SJCRH30 (cell line): ENCODE measurements at regions not wholly inside any gene's neighbourhood (a gene's known extent, or its start where the extent isn't known, plus 50 kb on each side); places are given as distances from the start of the nearest gene placed in this dataset.
"Not testable (repeated sequence)": the region's sequence is repeated elsewhere in the genome, so short reads cannot be mapped to it uniquely, and the experiment has no call there.

Source experiments
- DNase-seq, 2 experiments: peaks; one replicate each; pipeline ENCODE4 v3.0.0-alpha.2; 2015 to 2020
- H3K27ac ChIP-seq: fragments of 250-450 bp; sonication (Bioruptor Pico); 2 replicates; pipeline ENCODE4 v1.5.1; 2020; ENCODE audit warnings: mild to moderate bottlenecking, moderate library complexity
- H3K27me3 ChIP-seq: fragments of 250-450 bp; sonication (Bioruptor Pico); 2 replicates; pipeline ENCODE4 v1.5.1; 2020; ENCODE audit warnings: mild to moderate bottlenecking, moderate library complexity
- H3K36me3 ChIP-seq: fragments of 250-450 bp; sonication (Bioruptor Pico); 2 replicates; pipeline ENCODE4 v1.5.1; 2020; ENCODE audit warnings: mild to moderate bottlenecking, moderate library complexity
- H3K4me1 ChIP-seq: fragments of 250-450 bp; sonication (Bioruptor Pico); 2 replicates; pipeline ENCODE4 v1.5.1; 2020; ENCODE audit warnings: mild to moderate bottlenecking, moderate library complexity
- H3K4me3 ChIP-seq: fragments of 250-450 bp; sonication (Bioruptor Pico); 2 replicates; pipeline ENCODE4 v1.5.1; 2020; ENCODE audit warnings: mild to moderate bottlenecking, moderate library complexity
- H3K9me3 ChIP-seq: fragments of 250-450 bp; sonication (Bioruptor Pico); replicated peaks from 2 replicates; pipeline ENCODE4 v1.5.1; 2020; ENCODE audit warnings: mild to moderate bottlenecking, moderate library complexity

DNA sequence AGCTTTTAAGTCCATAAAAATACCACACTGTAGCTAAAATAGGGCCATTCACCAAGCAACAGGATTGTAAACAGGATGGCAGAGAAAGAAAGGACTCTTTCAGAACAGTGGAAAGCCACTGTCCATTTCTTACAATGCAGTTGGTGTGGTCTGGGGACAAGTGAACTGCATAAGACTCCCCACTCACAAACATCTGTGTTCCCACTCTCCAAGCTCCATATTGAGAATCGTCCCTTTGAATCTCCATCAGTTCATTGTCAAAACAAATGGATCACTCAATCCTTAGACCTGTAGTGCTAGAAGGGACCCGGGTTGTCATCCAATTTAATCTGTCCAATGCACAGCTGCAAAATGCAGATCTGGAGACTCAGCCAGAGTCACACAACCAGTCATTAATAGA lies 347.4 kb upstream of the KLHL29 start:
- Histone ChIP-seq H3K27me3 (no peaks in the 10 kb centered on the region), H3K4me1 (peaks cover 6% of the 10 kb centered on the region; the same call in 1 of the 2 replicates), H3K4me3 (no peak overlapping the region), H3K36me3 (no peaks in the 10 kb centered on the region), H3K9me3 (no peaks in the 10 kb centered on the region), H3K27ac (no peak overlapping the region)
- no peak for DNase-seq

DNA sequence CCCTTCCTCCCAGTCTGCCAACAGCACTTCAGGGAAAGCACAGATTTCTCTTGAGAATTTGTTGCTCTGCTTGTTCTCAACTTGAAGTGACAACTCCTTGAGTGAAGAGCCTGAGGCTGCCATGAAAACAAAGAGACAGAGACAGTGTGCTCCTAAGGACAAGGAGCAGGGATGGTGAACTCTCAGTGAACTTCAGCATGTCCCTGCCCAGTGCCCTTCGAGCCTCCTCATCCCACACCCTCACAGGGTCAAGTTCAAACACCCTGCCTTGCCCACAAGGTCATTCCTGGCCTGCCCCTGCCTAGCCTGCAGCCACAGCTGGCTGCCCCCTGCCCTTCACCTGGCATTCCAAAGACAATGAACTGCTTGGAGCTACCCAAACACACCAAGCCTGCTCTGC lies 343.5 kb upstream of the KLHL29 start:
- H3K27me3 ChIP-seq = no peaks in the 10 kb centered on the region
- H3K36me3 ChIP-seq = no peaks in the 10 kb centered on the region
- peaks cover 9% of the 10 kb centered on the region; the same call in 1 of the 2 replicates for H3K4me1 ChIP-seq
- no peak overlapping the region for H3K27ac ChIP-seq
- H3K9me3 ChIP-seq = no peaks in the 10 kb centered on the region
- no peak for DNase-seq
- no peak overlapping the region for H3K4me3 ChIP-seq

DNA sequence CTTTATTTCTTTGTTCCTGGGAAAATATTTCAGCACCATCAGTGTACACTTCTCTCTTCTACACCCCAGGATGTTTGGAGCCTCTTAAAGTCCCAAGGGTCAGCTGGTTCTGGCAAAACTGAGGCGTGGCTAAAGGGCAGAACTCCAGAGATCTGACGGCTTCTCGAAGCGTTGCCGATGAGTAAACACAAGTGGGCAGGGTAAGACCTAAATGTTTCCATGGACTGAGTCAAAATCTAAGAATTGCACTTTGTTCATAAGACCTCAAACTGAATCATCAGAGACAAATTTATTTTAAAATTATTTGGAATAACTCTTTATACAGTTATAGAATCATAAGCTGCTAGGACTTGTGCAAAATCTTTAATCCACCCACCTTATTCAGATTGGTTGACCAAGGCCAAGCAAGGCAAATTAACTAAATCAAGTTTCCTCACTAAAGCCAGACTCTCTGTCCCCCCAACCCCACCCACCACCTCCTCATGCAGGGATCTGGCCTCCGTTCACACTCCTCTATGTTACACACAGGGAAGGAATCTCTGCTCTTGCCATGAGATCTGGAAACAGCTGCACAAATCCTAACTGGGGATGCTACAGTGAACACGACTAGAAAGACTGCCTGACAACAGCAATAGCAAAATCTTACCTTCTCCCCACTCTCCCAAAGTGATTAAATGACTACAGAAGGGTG lies 342.6 kb upstream of the KLHL29 start:
- H3K27me3 ChIP-seq = no peaks in the 10 kb centered on the region
- H3K4me3 ChIP-seq = no peak overlapping the region
- DNase-seq = peak; percentile 56 to 75
- H3K27ac ChIP-seq = no peak overlapping the region
- H3K9me3 ChIP-seq = no peaks in the 10 kb centered on the region
- H3K36me3 ChIP-seq = no peaks in the 10 kb centered on the region
- H3K4me1 ChIP-seq = peaks cover 9% of the 10 kb centered on the region; the same call in 1 of the 2 replicates

GRCh38 chr2:23050388-23050787 lies 334.6 kb upstream of the KLHL29 start:
- Histone ChIP-seq H3K9me3 (no peaks in the 10 kb centered on the region), H3K36me3 (no peaks in the 10 kb centered on the region), H3K4me1 (peaks cover 8% of the 10 kb centered on the region), H3K27ac (no peak overlapping the region), H3K27me3 (no peaks in the 10 kb centered on the region; the same call in 1 of the 2 replicates), H3K4me3 (no peak overlapping the region)
- no peak for DNase-seq

- no peaks in the 10 kb centered on the region; the same call in 1 of the 2 replicates for H3K27me3 ChIP-seq
- H3K27ac ChIP-seq = no peak overlapping the region
- no peak overlapping the region for H3K4me3 ChIP-seq
- H3K9me3 ChIP-seq = no peaks in the 10 kb centered on the region
- no peak for DNase-seq
- peaks cover 20% of the 10 kb centered on the region for H3K4me1 ChIP-seq
- no peaks in the 10 kb centered on the region for H3K36me3 ChIP-seq
Observed at GRCh38 chr2:23053601-23054000, 331.4 kb upstream of the KLHL29 start.

DNA sequence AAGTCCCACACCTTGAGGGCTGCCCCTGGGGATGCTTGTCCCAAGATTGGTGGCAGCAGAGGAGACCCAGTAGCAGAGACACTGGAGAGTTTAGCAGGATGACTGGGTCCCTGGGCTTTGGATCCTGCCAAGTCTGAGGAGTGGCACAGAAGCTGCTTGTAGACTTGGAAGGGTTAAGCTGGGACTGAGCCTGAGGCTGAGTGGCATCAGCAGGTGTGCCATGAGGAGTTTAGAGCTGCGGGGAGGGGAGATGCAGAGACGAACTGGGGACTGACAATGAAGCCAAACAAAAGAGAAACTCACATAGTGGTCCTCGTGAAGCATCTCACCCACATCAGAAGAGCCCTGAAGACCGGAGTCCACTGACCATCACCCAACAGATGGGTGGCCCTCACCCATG lies 329.7 kb upstream of the KLHL29 start:
- Histone ChIP-seq H3K4me1 (peaks cover 20% of the 10 kb centered on the region), H3K36me3 (no peaks in the 10 kb centered on the region), H3K27ac (no peak overlapping the region; the same call in 1 of the 2 replicates), H3K9me3 (no peaks in the 10 kb centered on the region), H3K4me3 (no peak overlapping the region; the same call in 1 of the 2 replicates), H3K27me3 (no peaks in the 10 kb centered on the region)
- peak; percentile 85 to 95 for DNase-seq

DNA sequence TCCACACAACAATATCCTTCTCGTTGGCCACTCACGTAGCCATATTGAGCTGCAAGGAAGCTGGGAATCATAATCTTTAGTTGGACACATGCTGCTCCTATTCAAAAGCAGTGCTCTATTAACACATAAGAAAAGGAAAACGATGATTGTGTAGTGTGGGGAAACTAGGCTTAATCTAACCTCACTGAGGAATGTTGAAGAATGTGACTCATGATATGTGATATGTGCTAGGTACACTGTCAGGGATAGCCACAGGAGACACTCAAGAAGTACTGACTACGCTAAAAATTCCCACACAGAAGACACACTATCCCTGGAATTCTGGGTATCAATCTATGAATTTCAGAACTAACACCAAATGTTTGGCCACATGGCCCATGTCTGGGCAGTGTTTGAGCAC lies 328.1 kb upstream of the KLHL29 start:
- not testable (repeated sequence) for H3K9me3 ChIP-seq, H3K36me3 ChIP-seq, H3K4me3 ChIP-seq, H3K27me3 ChIP-seq, H3K27ac ChIP-seq
- H3K4me1 ChIP-seq = peaks cover 20% of the 10 kb centered on the region
- peak in 1 of 2 experiments; percentile 23 for DNase-seq

DNA sequence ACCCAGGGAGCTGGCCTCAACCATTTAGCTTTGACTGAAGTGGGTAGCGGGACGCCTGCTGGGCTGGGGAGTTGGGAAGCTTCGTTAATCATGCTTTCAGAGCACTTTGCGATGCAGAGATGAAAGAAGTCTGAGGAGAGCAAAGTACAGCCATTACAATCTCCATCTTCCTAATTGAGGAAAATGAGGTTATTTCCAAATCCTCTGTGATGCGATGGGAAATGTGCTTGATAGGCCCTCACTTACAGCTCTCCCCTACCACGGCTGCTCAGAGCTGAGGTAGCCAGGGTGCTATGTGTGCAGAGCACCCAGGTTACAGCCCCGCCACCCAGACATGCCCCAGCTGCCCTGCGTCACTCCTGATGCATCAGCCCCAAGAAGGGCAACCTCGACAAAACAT lies 326.5 kb upstream of the KLHL29 start:
- H3K27ac ChIP-seq = no peak overlapping the region
- H3K4me1 ChIP-seq = peaks cover 20% of the 10 kb centered on the region
- H3K36me3 ChIP-seq = no peaks in the 10 kb centered on the region
- H3K9me3 ChIP-seq = no peaks in the 10 kb centered on the region
- no peak for DNase-seq
- H3K4me3 ChIP-seq = no peak overlapping the region
- H3K27me3 ChIP-seq = no peaks in the 10 kb centered on the region

DNA sequence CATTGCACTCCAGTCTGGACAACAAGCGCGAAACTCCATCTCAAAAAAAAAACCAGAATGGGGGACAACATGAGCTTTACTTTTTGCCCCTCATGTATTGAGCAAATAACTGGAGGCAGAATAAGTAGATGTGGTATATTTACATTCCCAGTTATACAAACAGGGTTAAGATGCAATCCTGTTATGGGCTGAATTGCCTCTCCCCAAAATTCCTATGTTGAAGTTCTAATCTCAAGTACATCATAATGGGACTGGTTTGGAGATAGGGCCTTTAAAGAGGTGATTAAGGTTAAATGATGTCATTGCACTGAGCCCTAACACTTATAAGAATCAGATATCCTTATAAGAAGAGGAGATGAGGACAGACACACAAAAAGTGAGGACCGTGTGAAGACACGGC lies 319.8 kb upstream of the KLHL29 start:
- Histone ChIP-seq H3K27me3 (no peaks in the 10 kb centered on the region), H3K4me3 (no peak overlapping the region), H3K36me3 (no peaks in the 10 kb centered on the region), H3K4me1 (no peaks in the 10 kb centered on the region), H3K27ac (no peak overlapping the region), H3K9me3 (peaks cover 4% of the 10 kb centered on the region; the same call in 1 of the 2 replicates)
- DNase-seq = no peak

- Histone ChIP-seq H3K27ac (no peak overlapping the region), H3K36me3 (no peaks in the 10 kb centered on the region), H3K4me3 (no peak overlapping the region), H3K4me1 (no peaks in the 10 kb centered on the region), H3K27me3 (no peaks in the 10 kb centered on the region), H3K9me3 (peaks cover 4% of the 10 kb centered on the region; the same call in 1 of the 2 replicates)
- DNase-seq = peak in 1 of 2 experiments; percentile 25
Observed at GRCh38 chr2:23065936-23066335, 319.0 kb upstream of the KLHL29 start.

DNA sequence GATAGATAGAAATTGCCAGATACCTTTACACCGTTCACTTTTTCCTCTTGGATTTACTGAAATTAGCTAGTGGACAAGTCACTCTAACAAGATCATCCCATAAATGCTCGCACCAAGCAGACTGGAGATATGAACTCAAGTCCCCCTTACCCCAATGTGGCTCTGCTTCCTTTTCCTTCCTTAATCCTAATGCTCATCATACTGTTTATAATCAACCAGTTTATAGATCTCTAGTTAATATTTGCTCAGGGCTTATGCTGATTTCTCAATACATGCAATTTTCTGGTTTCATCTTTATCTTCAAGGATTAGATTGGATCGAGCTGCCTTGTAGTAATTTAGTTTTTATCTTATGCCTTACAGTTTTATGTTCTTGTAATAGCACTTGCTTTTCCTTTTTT lies 318.3 kb upstream of the KLHL29 start:
- Histone ChIP-seq H3K4me1 (no peaks in the 10 kb centered on the region), H3K4me3 (no peak overlapping the region), H3K27me3 (no peaks in the 10 kb centered on the region), H3K9me3 (peaks cover 4% of the 10 kb centered on the region; the same call in 1 of the 2 replicates), H3K36me3 (no peaks in the 10 kb centered on the region), H3K27ac (no peak overlapping the region)
- no peak for DNase-seq

- DNase-seq = no peak
- Histone ChIP-seq H3K36me3 (no peaks in the 10 kb centered on the region), H3K4me1 (no peaks in the 10 kb centered on the region), H3K27me3 (no peaks in the 10 kb centered on the region), H3K4me3 (no peak overlapping the region), H3K27ac (no peak overlapping the region), H3K9me3 (peaks cover 4% of the 10 kb centered on the region; the same call in 1 of the 2 replicates)
Observed at GRCh38 chr2:23069156-23069555, 315.8 kb upstream of the KLHL29 start.

DNA sequence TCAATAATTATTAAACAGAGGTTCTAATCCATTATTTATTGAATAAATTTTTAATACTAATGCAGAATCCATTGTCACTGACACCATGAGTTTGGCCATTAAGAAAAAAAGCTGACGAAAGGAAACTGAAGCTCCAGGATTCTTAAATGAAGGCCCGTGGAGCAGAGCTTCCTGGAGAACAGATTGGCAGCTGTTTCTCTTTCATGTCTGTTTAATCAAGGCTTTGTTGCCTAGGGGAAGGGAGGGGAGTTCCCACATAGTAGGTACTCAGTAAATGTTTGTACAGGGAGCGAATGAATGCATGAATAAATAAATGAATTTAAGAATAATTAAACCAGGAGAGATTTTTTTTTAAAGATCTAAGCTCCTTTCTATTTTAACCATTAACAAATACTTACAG lies 315.1 kb upstream of the KLHL29 start:
- Histone ChIP-seq H3K4me3 (no peak overlapping the region), H3K27me3 (no peaks in the 10 kb centered on the region), H3K36me3 (no peaks in the 10 kb centered on the region), H3K4me1 (no peaks in the 10 kb centered on the region), H3K9me3 (peaks cover 4% of the 10 kb centered on the region; the same call in 1 of the 2 replicates), H3K27ac (no peak overlapping the region)
- no peak for DNase-seq

DNA sequence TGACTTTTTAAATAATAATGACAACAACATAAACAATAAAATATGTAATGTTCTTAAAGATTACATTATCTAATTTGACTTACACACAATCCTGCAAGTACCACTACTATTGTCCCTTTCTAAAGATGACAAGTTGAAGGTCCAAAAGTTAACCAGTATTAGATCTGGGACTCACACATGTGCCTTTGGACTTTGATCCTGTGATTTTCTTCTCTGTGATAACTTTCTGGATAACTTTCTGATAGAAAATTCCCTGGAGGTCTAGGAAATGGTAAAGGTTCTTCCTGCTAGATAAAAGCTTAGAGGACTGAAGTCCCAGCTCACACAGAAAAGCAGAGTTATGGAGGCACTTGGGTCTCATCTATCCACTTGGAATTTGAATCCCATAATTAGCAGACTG lies 311.9 kb upstream of the KLHL29 start:
- no peaks in the 10 kb centered on the region for H3K36me3 ChIP-seq
- no peaks in the 10 kb centered on the region for H3K27me3 ChIP-seq
- H3K27ac ChIP-seq = no peak overlapping the region
- DNase-seq = no peak
- H3K4me1 ChIP-seq = no peaks in the 10 kb centered on the region
- H3K9me3 ChIP-seq = no peaks in the 10 kb centered on the region
- H3K4me3 ChIP-seq = no peak overlapping the region

DNA sequence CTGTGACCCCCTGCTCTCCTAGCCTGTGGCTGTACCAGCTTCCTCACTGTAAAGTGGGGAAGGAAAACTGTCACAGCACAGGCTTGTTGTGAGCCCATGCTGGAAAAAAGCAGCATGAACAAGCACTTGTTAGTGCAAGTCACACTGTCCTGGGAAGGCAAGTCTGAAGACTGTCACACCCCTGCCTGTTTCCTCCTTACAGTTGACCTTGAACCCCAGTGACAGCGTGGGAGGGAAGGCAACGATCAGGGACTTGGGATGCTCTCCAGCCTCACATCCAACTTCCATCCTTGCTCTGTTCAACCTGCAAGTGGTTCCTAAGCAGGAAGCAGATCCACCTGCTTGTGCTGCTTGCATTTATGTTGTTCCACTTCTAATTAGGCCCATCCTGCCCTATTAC lies 311.3 kb upstream of the KLHL29 start:
- Histone ChIP-seq H3K27ac (no peak overlapping the region), H3K9me3 (no peaks in the 10 kb centered on the region), H3K36me3 (no peaks in the 10 kb centered on the region), H3K4me3 (no peak overlapping the region), H3K4me1 (no peaks in the 10 kb centered on the region), H3K27me3 (no peaks in the 10 kb centered on the region)
- no peak for DNase-seq

DNA sequence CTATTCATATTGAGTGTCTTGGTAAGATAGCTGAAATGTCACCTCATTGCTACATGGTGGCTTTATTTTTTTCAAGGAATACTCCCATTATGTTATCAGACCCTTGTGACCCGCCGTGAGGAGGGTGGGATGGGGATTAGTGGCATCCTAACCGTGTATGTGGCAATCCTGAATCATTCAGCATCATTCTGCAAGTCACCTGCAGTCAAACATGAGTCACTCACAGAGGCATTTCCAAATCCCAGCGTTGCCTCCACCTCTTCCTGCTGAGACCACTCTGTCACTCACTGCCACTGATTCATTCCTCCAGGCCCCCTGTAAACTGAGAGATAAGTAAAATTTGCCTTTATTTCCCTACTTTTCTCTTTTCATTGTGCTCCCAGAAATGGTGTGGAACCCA lies 307.4 kb upstream of the KLHL29 start:
- H3K27ac ChIP-seq = no peak overlapping the region
- H3K27me3 ChIP-seq = no peaks in the 10 kb centered on the region
- H3K4me3 ChIP-seq = no peak overlapping the region
- DNase-seq = no peak
- no peaks in the 10 kb centered on the region for H3K9me3 ChIP-seq
- no peaks in the 10 kb centered on the region for H3K36me3 ChIP-seq
- no peaks in the 10 kb centered on the region for H3K4me1 ChIP-seq
